ENCODE measurements at regions not wholly inside any gene's neighbourhood (a gene's known extent, or its start where the extent isn't known, plus 50 kb on each side); places are given as distances from the start of the nearest gene placed in this dataset.
A peak's percentile ranks its signal among the peaks of the same experiment; 100 is the strongest.

DNA sequence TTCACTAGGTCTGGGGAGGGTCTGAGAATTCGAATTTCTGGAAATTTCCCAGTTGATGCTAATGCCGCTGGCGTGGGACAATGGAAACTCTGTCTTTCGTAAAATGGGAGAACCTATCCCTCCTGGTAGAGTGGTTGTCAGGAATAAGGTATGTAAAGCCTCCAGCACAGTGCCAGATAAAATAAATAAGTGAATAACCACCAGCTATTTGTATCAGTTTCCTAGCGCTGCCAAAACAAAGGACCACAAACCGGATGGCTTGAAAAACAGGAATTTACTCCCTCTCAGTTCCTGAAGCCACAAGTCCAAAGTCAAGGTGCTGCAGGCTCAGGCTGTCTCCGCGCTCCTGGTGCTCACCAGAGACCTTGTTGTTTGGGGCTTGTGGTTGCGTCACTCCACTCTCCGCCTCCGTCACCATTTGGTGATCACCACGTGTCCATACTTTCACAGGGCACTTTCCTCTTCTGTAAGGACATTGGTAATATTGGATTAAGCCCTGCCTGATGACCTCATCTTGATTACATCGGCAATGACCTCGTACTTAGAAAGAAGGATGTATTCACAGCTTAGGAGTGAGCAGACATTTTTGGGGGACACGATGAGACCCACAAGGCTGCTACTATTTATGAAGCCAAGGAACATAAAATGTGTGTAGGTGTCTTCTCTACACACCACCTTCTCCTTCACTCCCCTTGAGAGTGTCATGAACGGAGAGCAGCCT, 428.5 kb downstream of the IRS2 start:
- no peak for DNase-seq

DNA sequence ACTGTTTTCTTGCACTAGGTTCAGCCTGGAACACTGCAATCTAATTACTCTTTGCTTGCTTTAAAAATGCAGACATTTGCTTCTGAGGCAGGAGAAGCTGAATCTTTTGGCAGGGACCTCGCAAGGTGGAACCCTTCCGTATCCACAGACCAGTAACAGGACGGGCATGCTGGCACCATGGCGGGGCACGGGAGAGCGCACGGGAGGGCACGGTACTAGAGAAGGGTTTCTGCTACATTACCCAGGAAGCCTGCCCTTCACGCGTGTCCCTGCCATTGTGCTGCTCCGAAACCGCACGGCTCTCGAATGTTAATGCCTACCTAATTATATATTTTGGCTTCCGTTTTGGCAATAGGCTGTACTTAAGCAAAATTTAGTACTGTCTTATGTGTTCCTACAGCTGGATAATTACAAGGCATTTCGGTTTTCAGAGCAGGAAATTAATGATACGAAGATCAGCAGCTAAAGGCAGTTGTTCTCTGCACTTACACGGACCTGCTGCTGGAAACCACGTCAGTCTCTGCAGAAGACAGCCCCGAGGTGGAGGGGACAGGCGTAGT, 430.4 kb downstream of the IRS2 start:
- no peak for DNase-seq

DNA sequence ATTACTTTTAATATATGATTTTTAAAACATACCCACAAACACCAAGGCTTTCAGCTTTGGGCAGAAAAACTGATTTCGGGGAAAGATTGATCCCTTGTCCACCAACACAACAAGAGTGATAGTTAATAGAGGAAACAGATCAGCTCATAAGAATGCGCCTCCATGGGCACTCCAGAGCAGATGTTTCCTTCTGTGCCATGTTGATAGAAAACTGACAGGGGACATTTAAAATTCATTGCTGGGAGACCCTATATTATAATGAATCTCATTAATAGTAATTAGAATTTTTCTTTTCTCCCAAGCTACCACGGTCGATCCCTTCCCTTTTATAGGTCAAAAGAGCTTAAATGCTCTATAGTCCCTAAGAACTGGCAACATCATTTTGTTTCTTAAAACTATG, 431.2 kb downstream of the IRS2 start:
- no peak for DNase-seq

DNA sequence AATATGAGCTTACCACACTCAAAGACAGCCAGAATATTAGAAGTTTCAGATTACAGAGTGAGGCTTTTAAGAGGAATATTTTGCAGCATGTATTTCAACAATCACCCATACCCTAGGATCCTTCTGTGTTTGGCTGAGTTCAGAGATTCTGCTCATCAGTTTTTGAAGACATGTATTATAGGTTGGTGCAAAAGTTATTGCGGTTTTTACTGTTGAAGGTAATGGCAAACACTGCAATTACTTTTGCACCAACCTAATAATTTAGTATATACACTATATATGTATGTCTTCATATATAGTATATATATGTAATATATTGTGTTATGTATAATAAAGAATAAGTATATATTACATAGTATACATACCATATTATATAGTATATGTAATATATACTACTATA, 435.1 kb downstream of the IRS2 start:
- no peak for DNase-seq

DNA sequence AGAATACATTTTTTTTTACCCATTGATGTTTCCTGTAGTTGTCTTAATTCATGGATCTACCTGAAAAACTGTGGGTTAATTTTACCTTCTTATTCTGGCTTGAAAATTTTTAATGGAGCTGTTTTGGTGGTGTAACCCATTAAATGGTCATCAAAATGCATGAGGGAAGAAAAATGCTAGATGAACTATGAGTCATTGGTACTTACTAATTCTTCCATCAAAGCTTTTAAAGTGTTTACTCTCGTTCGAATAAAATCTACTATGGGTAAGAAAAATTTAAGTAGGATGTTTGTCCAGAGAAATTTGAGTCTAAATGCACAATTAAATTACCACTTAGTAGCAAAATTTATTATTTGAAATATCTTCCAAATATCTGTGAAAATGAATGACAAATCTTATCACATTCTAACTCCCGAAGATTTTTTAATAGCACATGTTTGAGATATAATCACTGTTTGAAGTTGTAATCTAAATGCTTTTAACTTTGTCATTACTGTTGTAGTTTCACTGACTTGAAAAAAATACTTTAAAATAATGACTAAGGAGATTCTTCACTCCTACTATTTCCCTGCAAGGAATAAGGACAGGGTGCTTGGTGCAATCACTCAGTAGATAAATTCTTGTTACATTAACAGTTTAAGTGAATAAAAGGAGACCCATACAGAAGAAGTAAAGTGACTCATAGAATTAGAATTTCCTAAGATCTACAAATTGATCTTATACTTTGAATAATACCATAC, 437.7 kb downstream of the IRS2 start:
- no peak for DNase-seq

DNA sequence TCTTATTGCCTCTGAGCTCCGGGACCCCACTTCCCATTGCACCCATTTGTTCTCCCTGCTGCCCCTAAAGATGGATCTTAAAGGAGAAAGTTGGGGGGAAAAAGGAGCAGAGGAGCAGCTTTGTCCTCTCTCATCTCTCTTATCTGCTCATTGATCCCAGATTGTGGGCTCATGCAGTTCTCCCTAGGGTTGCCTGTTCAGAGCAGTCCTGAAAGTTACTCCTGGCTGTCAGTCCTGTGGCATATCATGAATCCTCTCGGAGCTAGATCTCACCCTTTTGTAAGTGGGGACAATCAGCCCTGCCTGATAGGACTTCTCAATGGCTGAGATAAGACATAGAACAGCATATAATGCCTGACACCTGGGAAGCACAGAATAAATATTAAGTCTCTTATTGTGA, 440.3 kb downstream of the IRS2 start:
- no peak for DNase-seq

DNA sequence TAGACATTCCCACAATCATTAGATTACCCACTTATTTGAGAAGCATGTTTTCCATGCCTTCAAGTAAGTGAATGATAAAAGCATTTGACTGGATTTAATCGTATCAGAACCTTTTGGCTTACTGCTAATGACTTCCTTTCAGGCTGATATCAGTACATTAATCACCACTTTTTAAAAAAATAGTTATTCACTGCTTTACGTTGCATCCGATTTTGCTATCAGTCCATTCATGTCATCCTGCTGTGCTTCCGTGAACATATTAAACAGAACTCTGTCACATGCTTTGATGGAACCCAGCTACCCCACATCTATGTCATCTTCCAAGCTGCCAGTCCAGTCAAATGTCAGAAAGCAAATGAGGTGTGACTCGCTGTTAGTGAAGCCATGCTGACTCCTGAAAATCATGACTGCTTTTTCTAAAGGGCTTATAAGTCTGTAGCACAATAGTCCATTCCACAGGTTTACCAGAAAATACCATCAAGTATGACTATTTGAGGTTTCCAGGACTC, 440.9 kb downstream of the IRS2 start:
- DNase-seq: no peak

DNA sequence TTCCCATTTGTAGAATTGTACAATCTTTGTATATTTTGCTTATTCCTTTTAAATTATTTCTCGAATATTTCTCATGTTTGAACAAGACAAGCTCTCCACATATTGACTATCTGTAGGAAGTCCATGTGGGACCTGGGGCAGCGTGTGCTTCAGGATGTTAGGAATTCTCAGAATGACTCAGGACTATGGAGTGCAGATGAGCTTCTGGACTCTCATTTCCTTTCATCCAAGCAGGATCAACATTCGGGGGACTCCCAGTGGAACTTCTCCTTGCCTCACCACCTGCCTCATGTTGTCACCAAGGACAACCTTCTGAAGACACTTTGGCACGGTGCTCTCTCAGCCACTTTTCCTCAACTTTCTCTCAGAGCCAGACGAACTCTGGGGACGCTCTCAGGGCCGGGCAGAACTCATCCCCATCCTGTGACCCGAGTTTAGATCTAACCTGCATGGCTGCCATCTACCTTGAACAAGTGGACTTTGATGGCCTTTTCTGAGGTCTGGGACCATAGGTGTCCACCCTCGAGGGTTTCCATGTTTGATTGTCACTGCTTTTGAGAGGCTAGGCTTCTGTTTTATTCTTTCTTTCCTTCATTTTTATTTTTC, 441.7 kb downstream of the IRS2 start:
- DNase-seq: no peak

DNA sequence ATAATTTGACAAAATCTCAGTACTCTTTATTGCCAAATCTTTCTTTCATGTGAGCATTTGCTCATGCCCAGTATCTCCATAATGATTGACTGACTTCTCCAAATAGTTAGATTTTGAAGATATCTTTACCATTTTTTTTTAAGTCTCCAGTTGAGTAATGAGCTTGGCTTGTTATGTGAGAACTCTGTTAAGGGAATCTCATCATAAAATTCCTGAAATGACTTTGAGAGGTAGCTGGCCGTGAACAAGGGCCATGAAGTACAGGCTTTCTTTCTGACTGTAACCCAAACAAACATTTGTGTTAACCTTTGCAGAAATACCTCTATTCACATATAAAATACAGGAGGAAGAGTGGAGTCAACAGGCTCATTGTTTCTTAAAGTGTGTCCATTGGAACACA, 449.7 kb downstream of the IRS2 start:
- DNase-seq: no peak

DNA sequence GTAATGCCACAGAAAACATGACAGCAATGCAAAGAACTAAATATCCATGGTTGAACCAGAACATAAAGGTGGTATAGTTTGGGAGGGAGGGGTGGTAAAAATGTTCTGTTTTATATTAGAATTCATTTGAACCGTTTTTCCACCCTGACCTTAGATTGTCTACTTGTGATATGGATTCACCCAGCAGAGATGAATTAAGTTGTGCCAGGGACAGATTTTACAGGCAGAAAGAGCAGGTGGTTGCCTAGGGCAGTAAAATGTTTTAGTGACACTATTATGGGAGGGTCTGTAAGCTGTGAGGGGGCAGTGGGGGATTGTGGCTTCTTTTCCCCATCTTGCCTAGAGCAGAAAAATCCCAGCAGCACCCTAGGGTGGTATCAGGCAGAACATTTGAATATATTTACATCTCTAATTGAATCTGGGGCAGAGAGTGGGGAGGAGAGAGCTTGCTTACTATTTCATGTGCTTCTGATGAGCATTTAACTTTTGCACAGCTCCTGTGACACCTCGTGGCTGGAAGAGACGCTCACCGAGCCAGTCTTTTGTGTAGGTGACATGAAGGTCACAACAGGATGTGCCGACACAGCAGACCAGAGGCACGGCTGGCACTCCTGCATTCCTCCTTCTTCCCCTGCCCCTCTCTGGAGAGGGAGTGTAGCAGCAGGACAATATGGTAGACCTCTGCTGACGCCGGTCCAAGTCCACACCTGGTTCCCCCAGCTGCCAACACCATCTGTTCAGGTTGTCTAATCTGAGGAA, 452.3 kb downstream of the IRS2 start:
- no peak for DNase-seq

DNA sequence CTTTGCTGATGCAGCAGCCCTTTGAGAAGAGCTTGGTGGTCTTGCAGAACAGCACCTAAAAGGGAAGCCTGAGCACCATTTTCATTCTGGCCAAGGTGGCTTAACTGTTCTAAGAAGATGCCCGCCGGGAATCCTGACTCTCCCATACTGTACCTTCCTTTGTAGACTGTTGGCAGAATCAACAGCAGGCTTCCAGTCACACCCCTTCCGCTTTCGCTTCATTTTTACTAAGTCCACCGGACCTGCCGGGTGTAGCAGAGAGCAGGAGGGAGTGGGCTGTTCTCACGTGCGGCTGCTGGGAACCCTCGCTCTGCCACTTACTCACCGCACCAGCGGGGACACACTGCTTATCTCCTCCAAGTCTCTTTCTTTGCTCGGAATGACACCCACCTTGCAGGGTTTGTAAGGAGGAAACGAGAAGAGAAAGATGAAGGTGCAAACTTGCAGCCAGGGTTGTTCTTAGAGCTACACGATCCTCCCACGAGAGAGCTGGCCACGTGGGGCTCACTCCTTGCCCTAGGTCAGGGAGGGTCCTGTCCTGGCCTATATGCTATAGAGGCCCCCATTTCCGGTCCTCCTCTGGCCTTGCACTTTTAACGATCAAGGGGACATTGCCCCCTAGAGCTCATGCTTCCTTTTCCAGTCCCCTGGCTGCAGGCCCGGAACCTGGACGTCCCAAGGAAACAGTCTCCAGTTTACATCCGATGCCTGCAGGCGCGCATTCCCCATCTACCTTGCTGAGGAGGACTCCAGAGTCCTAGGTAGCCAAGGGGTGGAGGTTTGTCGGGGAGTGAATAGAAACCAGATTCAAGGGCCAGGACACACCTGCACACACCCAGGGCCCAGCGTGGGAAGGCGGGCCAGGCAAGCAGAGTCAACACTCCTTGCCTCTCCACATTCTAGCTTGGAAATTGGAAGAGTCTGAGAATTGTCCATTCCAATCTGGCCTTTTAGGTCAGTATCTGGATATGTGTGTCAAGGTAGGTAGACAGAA, 453.6 kb downstream of the IRS2 start:
- DNase-seq: no peak

DNA sequence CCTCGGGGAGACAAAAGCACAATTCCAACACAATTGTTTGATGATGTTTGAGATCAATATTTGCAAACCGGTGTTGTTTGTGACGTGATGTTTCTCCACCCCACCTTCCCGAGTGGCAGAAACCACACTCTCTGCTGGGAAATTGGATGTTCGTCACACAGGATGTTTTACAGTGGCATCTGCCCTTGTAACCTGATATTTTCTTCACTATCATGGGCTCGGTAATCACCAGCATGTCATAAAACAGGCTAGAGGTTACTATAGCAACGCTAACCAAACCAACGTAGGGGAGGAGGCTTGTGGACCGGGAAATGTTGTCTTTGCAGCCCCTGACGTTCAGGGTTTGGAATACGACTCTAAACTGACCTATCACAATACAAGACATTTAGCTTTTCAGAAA, 454.5 kb downstream of the IRS2 start:
- no peak for DNase-seq

DNA sequence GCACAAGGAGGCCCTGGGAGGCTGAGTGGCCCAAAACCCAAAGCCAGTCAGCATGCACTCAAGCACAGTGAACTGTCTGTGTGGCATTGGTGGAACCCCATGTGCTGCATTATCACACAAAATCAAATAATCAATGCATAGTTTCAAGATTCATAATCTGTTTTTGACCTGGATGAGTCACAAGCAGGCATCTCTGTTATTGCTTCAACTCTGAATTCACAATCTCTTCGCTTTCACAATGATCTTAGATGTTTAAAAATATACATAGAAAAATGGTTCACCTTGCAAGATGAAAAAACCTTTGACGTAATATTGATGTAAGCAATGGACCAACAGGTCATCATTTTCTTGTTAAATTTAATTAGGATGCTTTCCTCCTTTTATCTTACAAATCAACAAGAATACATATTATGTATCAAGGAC, 455.4 kb downstream of the IRS2 start:
- DNase-seq: no peak

DNA sequence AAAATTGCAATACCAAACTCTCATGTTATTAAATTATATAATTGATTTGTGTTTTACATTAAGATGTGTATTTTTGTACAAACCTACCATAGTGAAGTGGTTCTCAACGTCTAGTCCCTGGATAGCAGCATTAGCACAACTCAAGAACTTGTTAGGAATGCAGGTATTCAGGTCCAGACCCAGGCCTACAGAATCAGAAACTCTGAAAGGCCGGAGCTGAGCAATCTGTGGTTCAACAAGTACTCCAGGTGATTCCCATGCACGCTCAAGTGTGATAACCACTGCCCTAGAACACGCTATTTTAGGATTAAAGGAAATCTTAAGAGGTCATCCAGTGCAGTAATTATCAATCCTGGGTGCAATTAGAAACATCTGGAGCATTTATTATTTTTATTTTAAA, 456.3 kb downstream of the IRS2 start:
- no peak for DNase-seq

DNA sequence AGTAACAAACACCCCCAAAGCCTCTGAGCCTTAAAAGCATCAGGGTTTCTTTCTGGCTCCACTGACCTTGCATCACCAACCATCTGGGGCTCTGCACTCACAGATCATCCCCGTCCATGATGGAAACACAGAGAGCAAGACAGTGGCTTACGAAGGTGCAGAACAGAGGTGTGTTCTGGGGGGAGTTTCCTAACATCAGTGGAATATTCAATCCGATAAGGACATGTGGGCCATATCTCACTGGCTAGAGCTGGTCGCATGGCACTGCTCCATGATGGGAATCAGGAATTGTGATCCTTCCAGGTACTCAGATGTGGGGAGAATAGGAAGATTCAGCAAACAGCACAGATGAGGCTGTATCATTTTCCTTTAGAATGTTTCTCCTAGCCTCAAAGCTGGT, 457.2 kb downstream of the IRS2 start:
- DNase-seq: no peak

DNA sequence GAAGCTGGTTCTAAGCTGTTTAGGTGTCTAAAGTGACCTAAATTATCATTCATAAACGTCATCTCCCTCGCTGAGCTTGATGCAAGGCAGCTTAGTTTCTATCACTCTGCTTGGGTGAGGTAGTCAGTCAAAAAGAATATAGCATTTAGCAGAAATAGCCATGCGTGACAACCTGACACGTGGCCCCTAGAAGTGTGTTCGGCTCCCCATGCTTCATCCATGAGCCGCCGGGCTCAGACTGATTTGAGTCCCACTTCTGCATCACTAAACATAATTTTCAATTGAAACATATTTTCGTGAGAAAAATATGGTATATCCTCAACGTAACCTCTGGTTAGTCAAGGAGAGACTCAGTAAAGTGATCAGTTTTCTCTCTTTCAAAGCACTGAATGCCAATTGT, 459.8 kb downstream of the IRS2 start:
- DNase-seq: no peak

DNA sequence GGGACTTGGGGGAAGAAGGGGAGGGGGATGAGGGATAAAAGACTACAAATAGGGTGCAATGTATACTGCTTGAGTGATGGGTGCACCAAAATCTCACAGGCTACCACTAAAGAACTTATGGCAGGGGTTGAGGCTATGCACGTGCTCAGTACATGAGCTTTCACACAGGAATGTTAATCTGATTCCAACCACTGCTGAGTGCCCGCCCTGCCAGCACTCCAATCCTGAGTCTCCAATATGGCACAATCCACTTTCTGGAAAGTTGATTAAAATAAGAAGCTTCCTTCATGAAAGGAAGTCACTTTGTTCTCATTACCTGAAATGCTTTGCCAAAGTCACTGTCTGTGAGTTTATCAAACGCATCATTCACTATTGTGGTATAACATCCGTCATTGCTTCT, 463.0 kb downstream of the IRS2 start:
- no peak for DNase-seq

DNA sequence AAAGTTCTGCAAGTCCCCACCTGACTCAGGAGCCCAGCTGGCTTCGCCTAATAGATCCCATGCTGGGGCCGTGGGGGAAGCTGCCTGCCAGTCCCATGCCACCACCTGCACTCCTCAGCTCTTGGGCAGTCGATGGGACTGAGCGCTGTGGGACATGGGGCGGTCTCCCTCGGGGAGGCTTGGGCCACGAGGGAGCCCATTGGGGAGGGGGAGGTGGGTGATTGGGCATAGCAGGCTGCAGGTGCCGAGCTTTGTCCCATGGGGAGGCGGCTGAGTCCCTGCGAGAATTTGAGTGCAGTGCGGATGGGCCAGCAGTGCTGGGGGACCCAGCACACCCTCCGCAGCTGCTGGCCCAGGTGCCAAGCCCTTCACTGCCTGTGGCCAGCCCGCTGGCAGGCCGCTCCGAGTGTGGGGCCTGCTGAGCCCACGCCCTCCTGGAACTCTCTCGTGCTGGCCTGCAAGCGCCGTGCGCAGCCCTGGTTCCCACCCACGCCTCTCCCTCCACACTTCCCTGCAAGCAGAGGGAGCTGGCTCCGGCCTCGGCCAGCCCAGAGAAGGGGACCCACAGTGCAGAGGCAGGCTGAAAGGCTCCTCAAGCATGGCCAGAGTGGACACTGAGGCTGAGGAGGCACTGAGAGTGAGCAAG, 467.3 kb downstream of the IRS2 start:
- DNase-seq: peak; percentile 9

DNA sequence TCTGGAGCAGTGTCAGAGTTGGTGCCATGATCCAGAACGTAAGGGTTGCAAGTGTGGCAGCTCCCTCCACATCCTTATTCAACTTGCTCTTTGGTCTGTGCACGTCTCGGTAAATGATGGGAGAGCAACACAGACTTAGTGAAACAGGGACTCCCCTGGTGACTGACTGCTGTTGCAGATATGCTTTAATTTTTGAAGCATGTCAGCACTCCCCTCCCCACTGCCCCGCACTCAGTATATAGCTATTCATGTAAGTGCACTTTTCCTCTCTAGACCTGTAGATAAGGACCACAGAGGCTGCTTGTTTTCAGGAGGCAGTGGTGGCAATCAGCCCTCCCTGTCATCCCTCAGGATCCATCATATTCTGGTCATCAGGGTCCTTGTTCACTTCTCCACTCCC, 470.9 kb downstream of the IRS2 start:
- DNase-seq: no peak

DNA sequence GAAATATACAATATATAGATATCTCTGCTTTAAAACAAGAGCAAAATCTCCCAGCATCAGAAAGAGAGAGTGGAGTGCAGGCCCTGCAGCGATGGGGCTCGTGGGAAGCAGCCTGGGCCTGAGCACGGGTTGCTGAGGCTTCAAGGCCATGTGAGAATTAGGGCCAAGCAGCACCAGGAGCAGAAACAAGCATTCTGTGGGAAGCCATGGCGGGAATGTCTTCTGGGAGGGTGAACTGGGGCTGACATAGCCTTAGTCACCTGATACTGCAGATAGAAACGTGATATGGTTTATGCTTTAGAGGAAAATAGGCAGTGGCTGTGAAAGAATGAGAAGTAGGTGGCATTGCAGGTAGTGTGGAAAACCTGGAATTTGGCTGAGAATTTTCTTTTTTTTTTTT, 472.3 kb downstream of the IRS2 start:
- no peak for DNase-seq

DNA sequence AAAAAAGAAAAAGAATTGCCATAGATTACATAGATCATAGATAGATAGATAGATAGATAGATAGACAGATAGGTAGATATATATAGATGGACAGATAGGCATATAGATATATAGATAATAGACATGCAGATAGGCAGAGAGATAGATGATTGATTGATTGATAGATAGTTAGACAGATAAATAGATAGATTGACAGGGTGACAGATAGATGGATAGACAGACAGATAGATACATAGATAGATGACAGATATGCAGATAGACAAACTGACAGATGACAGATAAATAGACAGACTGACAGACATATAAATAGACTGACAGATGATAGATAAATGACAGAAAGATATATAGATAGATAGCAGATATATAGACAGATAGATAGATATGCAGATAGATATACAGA, 474.0 kb downstream of the IRS2 start:
- DNase-seq: no peak
